WTC11 (cell line): ENCODE measurements at regions not wholly inside any gene's neighbourhood (a gene's known extent, or its start where the extent isn't known, plus 50 kb on each side); places are given as distances from the start of the nearest gene placed in this dataset.

Experiments
- ATAC-seq: fragments of 200-7000 bp; cut with Tn5 transposase; 2 replicates; pipeline ENCODE4 v1.10.0; 2021; ENCODE audit warnings: mild to moderate bottlenecking, moderate library complexity
- CTCF ChIA-PET: fragments of 300-600 bp; sonication (Branson Sonifier 250); formaldehyde crosslinking; loops from one replicate; lab custom pipeline; 2021; ENCODE audit warnings: antibody characterized with exemption; lab: Charles Lee
- POLR2A ChIA-PET: fragments of 350-600 bp; sonication (Branson Sonifier 250); formaldehyde crosslinking; loops from one replicate; lab custom pipeline; 2021; ENCODE audit warnings: antibody characterized with exemption; lab: Charles Lee
- DNase-seq: peaks from one replicate; pipeline ENCODE4 v3.0.0; 2021; ENCODE audit warnings: low spot score
- H3K27ac Mint-ChIP-seq: 2 replicates; pipeline ENCODE4 v1.8.0; 2021; ENCODE audit warnings: mixed read lengths
- H3K27me3 Mint-ChIP-seq: 2 replicates; pipeline ENCODE4 v1.8.0; 2021; ENCODE audit warnings: low read depth, mild to moderate bottlenecking, moderate library complexity, mixed read lengths
- H3K36me3 Mint-ChIP-seq: 2 replicates; pipeline ENCODE4 v1.8.0; 2021; ENCODE audit warnings: mixed read lengths
- H3K4me1 Mint-ChIP-seq: 2 replicates; pipeline ENCODE4 v1.8.0; 2022; ENCODE audit warnings: mixed read lengths
- H3K4me3 Mint-ChIP-seq: 2 replicates; pipeline ENCODE4 v1.8.0; 2021; ENCODE audit warnings: mild to moderate bottlenecking, moderate library complexity, mixed read lengths
- H3K9me3 Mint-ChIP-seq: 2 replicates; pipeline ENCODE4 v1.8.0; 2021; ENCODE audit warnings: mixed read lengths
- ATF2 ChIP-seq: sonication (generic); formaldehyde crosslinking; IDR thresholded peaks from 2 replicates; pipeline ENCODE4 v1.8.1; 2022; ENCODE audit warnings: low read depth, missing genetic modification reagents, borderline replicate concordance
- ATF3 ChIP-seq: sonication (generic); formaldehyde crosslinking; conservative IDR thresholded peaks from 2 replicates; pipeline ENCODE4 v1.8.1; 2022; ENCODE audit warnings: mild to moderate bottlenecking, missing genetic modification reagents
- GTF2I ChIP-seq: fragments of 250-450 bp; sonication (Bioruptor Pico); conservative IDR thresholded peaks from 2 replicates; pipeline ENCODE4 v1.4.0; 2021; ENCODE audit warnings: mild to moderate bottlenecking
- IRF1 ChIP-seq: sonication (generic); formaldehyde crosslinking; IDR thresholded peaks from 2 replicates; pipeline ENCODE4 v1.8.0; 2023; ENCODE audit warnings: missing genetic modification reagents
- PREB ChIP-seq: sonication (generic); formaldehyde crosslinking; IDR thresholded peaks from 2 replicates; pipeline ENCODE4 v1.8.1; 2022; ENCODE audit warnings: mild to moderate bottlenecking, missing genetic modification reagents, moderate library complexity, borderline replicate concordance
- PRRX2 ChIP-seq: fragments of 250-450 bp; sonication (Bioruptor Pico); IDR thresholded peaks from 2 replicates; pipeline ENCODE4 v1.8.0; 2021; ENCODE audit warnings: mild to moderate bottlenecking
- SMAD3 ChIP-seq: sonication (generic); formaldehyde crosslinking; IDR thresholded peaks from 2 replicates; pipeline ENCODE4 v1.8.0; 2022; ENCODE audit warnings: missing genetic modification reagents, mild to moderate bottlenecking, borderline replicate concordance
- STAT6 ChIP-seq: sonication (generic); formaldehyde crosslinking; conservative IDR thresholded peaks from 2 replicates; pipeline ENCODE4 v1.8.1; 2023; ENCODE audit warnings: mild to moderate bottlenecking, low read depth, missing genetic modification reagents, moderate library complexity
- ZNF121 ChIP-seq: sonication (generic); formaldehyde crosslinking; IDR thresholded peaks from 2 replicates; pipeline ENCODE4 v1.8.0; 2023; ENCODE audit warnings: missing genetic modification reagents
- ZNF138 ChIP-seq: sonication (generic); formaldehyde crosslinking; conservative IDR thresholded peaks from 2 replicates; pipeline ENCODE4 v1.8.1; 2022; ENCODE audit warnings: mild to moderate bottlenecking, moderate library complexity, missing genetic modification reagents
- ZNF317 ChIP-seq: sonication (generic); formaldehyde crosslinking; IDR thresholded peaks from 2 replicates; pipeline ENCODE4 v1.8.1; 2023; ENCODE audit warnings: low read depth, mild to moderate bottlenecking, moderate library complexity, missing genetic modification reagents, borderline replicate concordance
- ZNF512 ChIP-seq: sonication (generic); formaldehyde crosslinking; IDR thresholded peaks from 2 replicates; pipeline ENCODE4 v1.8.1; 2022; ENCODE audit warnings: missing genetic modification reagents, borderline replicate concordance

GRCh38 chr10:64101606-64102263 lies 580.5 kb downstream of the REEP3 start (continued):
- TF ChIP-seq ATF2 (no peak), ZNF121 (CRISPR knock-in tag) (no peak), PRRX2 (CRISPR knock-in tag) (no peak), ZNF512 (CRISPR knock-in tag) (no peak), ATF3 (CRISPR knock-in tag) (no peak), ZNF317 (CRISPR knock-in tag) (no peak), GTF2I (CRISPR knock-in tag) (no peak), SMAD3 (CRISPR knock-in tag) (no peak), STAT6 (CRISPR knock-in tag) (no peak), ZNF138 (CRISPR knock-in tag) (no peak)

GRCh38 chr10:64102264-64102633 lies 581.0 kb downstream of the REEP3 start:
- peaks cover 7% of the 10 kb centered on the region for H3K4me1 Mint-ChIP-seq
- H3K9me3 Mint-ChIP-seq: 0 out of 2 replicates have a peak, but pooled peaks cover under 1% of the 10 kb centered on the region
- no peaks in the 10 kb centered on the region for H3K36me3 Mint-ChIP-seq
- 0 out of 2 replicates have a peak, but pooled peaks cover 2% of the 10 kb centered on the region for H3K27me3 Mint-ChIP-seq
- DNase-seq: no peak
- ChIA-PET CTCF (no interaction called here), POLR2A (no interaction called here)
- no peak overlapping the region for H3K4me3 Mint-ChIP-seq
- ATAC-seq: no peak
- H3K27ac Mint-ChIP-seq: no peak overlapping the region
- no peak for TF ChIP-seq PREB (CRISPR knock-in tag)
- TF ChIP-seq, all 79 proteins: peak for 0

GRCh38 chr10:64102916-64103315 lies 581.7 kb downstream of the REEP3 start:
- 0 out of 2 replicates have a peak, but pooled peaks cover 2% of the 10 kb centered on the region for H3K27me3 Mint-ChIP-seq

More at GRCh38 chr10:64102916-64103315, 581.7 kb downstream of the REEP3 start:
- TF ChIP-seq IRF1: no peak
- CTCF ChIA-PET: interaction anchor here (1.3 kb wide), 1 partner anchor 236 kb away, joined by 3 read pairs; no protein-coding TSS in a partner anchor
- DNase-seq: no peak
- no peak overlapping the region for H3K4me3 Mint-ChIP-seq
- POLR2A ChIA-PET: no interaction called here
- ATAC-seq: no peak
- H3K36me3 Mint-ChIP-seq: no peaks in the 10 kb centered on the region
- H3K9me3 Mint-ChIP-seq: no peaks in the 10 kb centered on the region
- peaks cover 7% of the 10 kb centered on the region for H3K4me1 Mint-ChIP-seq
- no peak overlapping the region for H3K27ac Mint-ChIP-seq
